ENCODE measurements at regions not wholly inside any gene's neighbourhood (a gene's known extent, or its start where the extent isn't known, plus 50 kb on each side); places are given as distances from the start of the nearest gene placed in this dataset.
"Not testable (repeated sequence)": the region's sequence is repeated elsewhere in the genome, so short reads cannot be mapped to it uniquely, and the experiment has no call there.

- Histone ChIP-seq H4K20me1 (ENCODE audit: insufficient read depth, poor library complexity, severe bottlenecking) (no peaks in the 10 kb centered on the region), H3K9me3 (ENCODE audit: low read depth) (peaks cover 6% of the 10 kb centered on the region), H3K27ac (no peak overlapping the region), H3K36me3 (replicated peaks; ENCODE audit: insufficient read depth, low read depth) (no peaks in the 10 kb centered on the region), H3K4me3 (no peak overlapping the region), H3K27me3 (no peaks in the 10 kb centered on the region), H2AFZ (no peak overlapping the region), H3K79me2 (no peaks in the 10 kb centered on the region), H3K4me1 (ENCODE audit: insufficient read depth) (no peaks in the 10 kb centered on the region), H3K9me2 (replicated peaks; ENCODE audit: insufficient read depth) (no peaks in the 10 kb centered on the region), H3K4me2 (no peak overlapping the region)
- DNase-seq (ENCODE audit: low spot score): peak; percentile 17
- WGBS (ENCODE audit: low lambda C conversion rate, missing lambda C conversion rate): 57% methylated on average over 1 of the region's 1 CpG
- TF ChIP-seq EZH2 (IDR thresholded peaks at IDR 0.05; ENCODE audit: borderline replicate concordance): no peak
- no peak for TF ChIP-seq CTCF (IDR thresholded peaks at IDR 0.05; ENCODE audit: poor library complexity)
- no peak for TF ChIP-seq EZH2phosphoT487 (IDR thresholded peaks at IDR 0.05; ENCODE audit: low read depth, severe bottlenecking, unreplicated experiment)
Measured at GRCh38 chrX:55867181-55867651, 149.7 kb downstream of the RRAGB start.

- Histone ChIP-seq H3K9me2 (replicated peaks; ENCODE audit: insufficient read depth) (no peaks in the 10 kb centered on the region), H3K36me3 (replicated peaks; ENCODE audit: insufficient read depth, low read depth) (no peaks in the 10 kb centered on the region), H3K9me3 (ENCODE audit: low read depth) (peaks cover 6% of the 10 kb centered on the region), H3K4me2 (no peak overlapping the region), H2AFZ (no peak overlapping the region), H3K27me3 (no peaks in the 10 kb centered on the region), H3K4me3 (no peak overlapping the region), H4K20me1 (ENCODE audit: insufficient read depth, poor library complexity, severe bottlenecking) (no peaks in the 10 kb centered on the region), H3K4me1 (ENCODE audit: insufficient read depth) (no peaks in the 10 kb centered on the region), H3K79me2 (no peaks in the 10 kb centered on the region), H3K27ac (no peak overlapping the region)
- no peak for DNase-seq (ENCODE audit: low spot score)
- no peak for TF ChIP-seq EZH2 (IDR thresholded peaks at IDR 0.05; ENCODE audit: borderline replicate concordance)
- TF ChIP-seq EZH2phosphoT487 (IDR thresholded peaks at IDR 0.05; ENCODE audit: low read depth, severe bottlenecking, unreplicated experiment): no peak
- TF ChIP-seq CTCF (IDR thresholded peaks at IDR 0.05; ENCODE audit: poor library complexity): no peak
- 70% methylated on average over 1 of the region's 1 CpG for WGBS (ENCODE audit: low lambda C conversion rate, missing lambda C conversion rate)
Measured at GRCh38 chrX:55867708-55868107, 150.2 kb downstream of the RRAGB start.

GRCh38 chrX:55874807-55875206 is 157.3 kb downstream of the RRAGB start:
- Histone ChIP-seq H3K27ac (no peak overlapping the region), H3K4me3 (no peak overlapping the region), H3K9me2 (replicated peaks; ENCODE audit: insufficient read depth) (no peaks in the 10 kb centered on the region), H3K27me3 (no peaks in the 10 kb centered on the region), H3K4me2 (no peak overlapping the region), H3K4me1 (ENCODE audit: insufficient read depth) (no peaks in the 10 kb centered on the region), H4K20me1 (ENCODE audit: insufficient read depth, poor library complexity, severe bottlenecking) (no peaks in the 10 kb centered on the region), H3K36me3 (replicated peaks; ENCODE audit: insufficient read depth, low read depth) (no peaks in the 10 kb centered on the region), H3K79me2 (no peaks in the 10 kb centered on the region), H3K9me3 (ENCODE audit: low read depth) (peaks cover 6% of the 10 kb centered on the region), H2AFZ (no peak overlapping the region)
- no peak for TF ChIP-seq EZH2 (IDR thresholded peaks at IDR 0.05; ENCODE audit: borderline replicate concordance)
- TF ChIP-seq CTCF (IDR thresholded peaks at IDR 0.05; ENCODE audit: poor library complexity): no peak
- TF ChIP-seq EZH2phosphoT487 (IDR thresholded peaks at IDR 0.05; ENCODE audit: low read depth, severe bottlenecking, unreplicated experiment): no peak
- no peak for DNase-seq (ENCODE audit: low spot score)

- H3K79me2 ChIP-seq; H3K4me1 ChIP-seq (ENCODE audit: insufficient read depth); H3K36me3 ChIP-seq (replicated peaks; ENCODE audit: insufficient read depth, low read depth); H3K4me2 ChIP-seq; H3K27ac ChIP-seq; H2AFZ ChIP-seq; H3K4me3 ChIP-seq; H3K9me3 ChIP-seq (ENCODE audit: low read depth); H4K20me1 ChIP-seq (ENCODE audit: insufficient read depth, poor library complexity, severe bottlenecking); H3K9me2 ChIP-seq (replicated peaks; ENCODE audit: insufficient read depth); DNase-seq (ENCODE audit: low spot score); H3K27me3 ChIP-seq: not testable (repeated sequence)
- 84% methylated on average over 4 of the region's 4 CpGs for WGBS (ENCODE audit: low lambda C conversion rate, missing lambda C conversion rate)
Measured at GRCh38 chrX:55883541-55883940, 166.0 kb downstream of the RRAGB start.
